Fibroblast of lung (primary cell): ENCODE measurements at regions not wholly inside any gene's neighbourhood (a gene's known extent, or its start where the extent isn't known, plus 50 kb on each side); places are given as distances from the start of the nearest gene placed in this dataset.

Source experiments
- EZH2 ChIP-seq: IDR thresholded peaks from 2 replicates; pipeline ENCODE4 v1.5.1; 2012; ENCODE audit warnings: low read length, control low read depth, mild to moderate bottlenecking; ENCODE audit errors: missing control alignments
- TF ChIP-seq, protein P1 (sequence below), 2 donors: IDR thresholded peaks in 1 of 2; conservative IDR thresholded peaks in 1 of 2; 1 replicate in 1 of 2; 2 replicates in 1 of 2; pipeline ENCODE4 v1.5.1; 2011 to 2012; ENCODE audit warnings: low read length in 2 of 2, control low read depth in 1 of 2, inconsistent platforms in 1 of 2, low read depth in 1 of 2, mild to moderate bottlenecking in 1 of 2

DNA sequence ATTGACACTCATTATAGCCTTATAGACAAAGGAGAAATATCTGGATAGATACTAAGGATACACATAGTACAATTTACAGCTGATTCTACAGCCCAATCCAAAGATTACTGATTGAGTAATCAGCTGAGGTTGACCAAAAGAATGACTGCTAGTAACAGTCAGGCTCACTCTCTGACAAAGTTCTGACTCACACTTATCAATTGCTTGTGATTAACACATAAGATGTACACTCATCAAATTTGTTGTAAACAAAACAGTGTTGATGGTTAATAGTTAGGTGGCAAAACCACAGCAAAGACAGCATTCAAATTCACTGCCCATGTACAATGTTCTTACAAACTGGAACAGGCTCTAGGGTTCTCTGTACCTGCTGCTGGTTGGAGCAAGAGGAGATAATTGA lies 422.7 kb downstream of the TLE1 start:
- TF ChIP-seq, protein P1, sequence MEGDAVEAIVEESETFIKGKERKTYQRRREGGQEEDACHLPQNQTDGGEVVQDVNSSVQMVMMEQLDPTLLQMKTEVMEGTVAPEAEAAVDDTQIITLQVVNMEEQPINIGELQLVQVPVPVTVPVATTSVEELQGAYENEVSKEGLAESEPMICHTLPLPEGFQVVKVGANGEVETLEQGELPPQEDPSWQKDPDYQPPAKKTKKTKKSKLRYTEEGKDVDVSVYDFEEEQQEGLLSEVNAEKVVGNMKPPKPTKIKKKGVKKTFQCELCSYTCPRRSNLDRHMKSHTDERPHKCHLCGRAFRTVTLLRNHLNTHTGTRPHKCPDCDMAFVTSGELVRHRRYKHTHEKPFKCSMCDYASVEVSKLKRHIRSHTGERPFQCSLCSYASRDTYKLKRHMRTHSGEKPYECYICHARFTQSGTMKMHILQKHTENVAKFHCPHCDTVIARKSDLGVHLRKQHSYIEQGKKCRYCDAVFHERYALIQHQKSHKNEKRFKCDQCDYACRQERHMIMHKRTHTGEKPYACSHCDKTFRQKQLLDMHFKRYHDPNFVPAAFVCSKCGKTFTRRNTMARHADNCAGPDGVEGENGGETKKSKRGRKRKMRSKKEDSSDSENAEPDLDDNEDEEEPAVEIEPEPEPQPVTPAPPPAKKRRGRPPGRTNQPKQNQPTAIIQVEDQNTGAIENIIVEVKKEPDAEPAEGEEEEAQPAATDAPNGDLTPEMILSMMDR (conservative IDR thresholded peaks at IDR 0.05 in 1 of 2, IDR thresholded peaks at IDR 0.05 in 1 of 2; ENCODE audit: low read depth in 1 of 2, low read length in 2 of 2): no peak
- TF ChIP-seq EZH2: no peak
